Uterus (tissue), 3 donors: ENCODE measurements at regions not wholly inside any gene's neighbourhood (a gene's known extent, or its start where the extent isn't known, plus 50 kb on each side); places are given as distances from the start of the nearest gene placed in this dataset.

ENCODE experiments used
- DNase-seq, 2 donors: peaks; one replicate each; pipeline ENCODE4 v3.0.0-alpha.2; 2019 to 2020
- H3K27ac ChIP-seq, 2 donors: fragments of 200-600 bp; sonication (generic); 1 replicate in 1 of 2; 2 replicates in 1 of 2; pipeline ENCODE4 v1.5.1; 2016 to 2018
- H3K27me3 ChIP-seq, 2 donors: fragments of 200-600 bp; sonication (generic); one replicate each; pipeline ENCODE4 v1.5.1; 2018 to 2019; ENCODE audit warnings: control low read depth in 1 of 2
- H3K36me3 ChIP-seq, 2 donors: fragments of 200-600 bp; sonication (generic); one replicate each; pipeline ENCODE4 v1.5.1; 2019; ENCODE audit warnings: control low read depth in 1 of 2
- H3K4me1 ChIP-seq, 2 donors: fragments of 200-600 bp; sonication (generic); one replicate each; pipeline ENCODE4 v1.5.1; 2018 to 2019; ENCODE audit warnings: control low read depth in 1 of 2
- H3K4me3 ChIP-seq, 2 donors: fragments of 200-600 bp; sonication (generic); 1 replicate in 1 of 2; 2 replicates in 1 of 2; pipeline ENCODE4 v1.5.1; 2018 to 2019; ENCODE audit warnings: mild to moderate bottlenecking in 1 of 2
- H3K9me3 ChIP-seq, 2 donors: fragments of 200-600 bp; sonication (generic); one replicate each; pipeline ENCODE4 v1.5.1; 2019; ENCODE audit warnings: control low read depth in 1 of 2
- POLR2A ChIP-seq, 2 donors: fragments of 450-650 bp; IDR thresholded peaks; one replicate each; pipeline ENCODE4 v1.6.1; 2016; ENCODE audit warnings: antibody characterized with exemption in 2 of 2, mild to moderate bottlenecking in 1 of 2, moderate library complexity in 1 of 2
- intact Hi-C: fragments of 100-400 bp; cut with DNase I; formaldehyde crosslinking; loops from one replicate; pipeline ENCODE4 v1.15.1; 2023; ENCODE audit warnings: low total_unique reads
- TF ChIP-seq, protein P1 (sequence below), 4 experiments: fragments of 200-600 bp in 2 of 4; fragments of 450-650 bp in 2 of 4; sonication (generic) in 2 of 4; IDR thresholded peaks; one replicate each; pipeline ENCODE4 v1.5.1; 2016 to 2019; ENCODE audit warnings: antibody characterized with exemption in 4 of 4, mild to moderate bottlenecking in 2 of 4, moderate library complexity in 1 of 4
- donor health status: DM: yes; HTN: yes; CAD: no.

- H3K27me3 ChIP-seq = no peaks in the 10 kb centered on the region
- no peaks in the 10 kb centered on the region for H3K9me3 ChIP-seq
- no peaks in the 10 kb centered on the region for H3K4me1 ChIP-seq
- TF ChIP-seq, protein P1, sequence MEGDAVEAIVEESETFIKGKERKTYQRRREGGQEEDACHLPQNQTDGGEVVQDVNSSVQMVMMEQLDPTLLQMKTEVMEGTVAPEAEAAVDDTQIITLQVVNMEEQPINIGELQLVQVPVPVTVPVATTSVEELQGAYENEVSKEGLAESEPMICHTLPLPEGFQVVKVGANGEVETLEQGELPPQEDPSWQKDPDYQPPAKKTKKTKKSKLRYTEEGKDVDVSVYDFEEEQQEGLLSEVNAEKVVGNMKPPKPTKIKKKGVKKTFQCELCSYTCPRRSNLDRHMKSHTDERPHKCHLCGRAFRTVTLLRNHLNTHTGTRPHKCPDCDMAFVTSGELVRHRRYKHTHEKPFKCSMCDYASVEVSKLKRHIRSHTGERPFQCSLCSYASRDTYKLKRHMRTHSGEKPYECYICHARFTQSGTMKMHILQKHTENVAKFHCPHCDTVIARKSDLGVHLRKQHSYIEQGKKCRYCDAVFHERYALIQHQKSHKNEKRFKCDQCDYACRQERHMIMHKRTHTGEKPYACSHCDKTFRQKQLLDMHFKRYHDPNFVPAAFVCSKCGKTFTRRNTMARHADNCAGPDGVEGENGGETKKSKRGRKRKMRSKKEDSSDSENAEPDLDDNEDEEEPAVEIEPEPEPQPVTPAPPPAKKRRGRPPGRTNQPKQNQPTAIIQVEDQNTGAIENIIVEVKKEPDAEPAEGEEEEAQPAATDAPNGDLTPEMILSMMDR (IDR thresholded peaks at IDR 0.05) = no peak
- no peak for TF ChIP-seq POLR2A (IDR thresholded peaks at IDR 0.05)
- intact Hi-C loops = no loop called here
- H3K4me3 ChIP-seq = no peak overlapping the region
- no peaks in the 10 kb centered on the region for H3K36me3 ChIP-seq
- no peak overlapping the region for H3K27ac ChIP-seq
- no peak for DNase-seq
Observed at GRCh38 chr6:164154588-164154987, 740.1 kb downstream of the QKI start.

- H3K4me3 ChIP-seq = no peak overlapping the region
- H3K4me1 ChIP-seq = no peaks in the 10 kb centered on the region
- H3K36me3 ChIP-seq = no peaks in the 10 kb centered on the region
- H3K27me3 ChIP-seq = no peaks in the 10 kb centered on the region
- intact Hi-C loops = no loop called here
- no peaks in the 10 kb centered on the region for H3K9me3 ChIP-seq
- TF ChIP-seq, protein P1 (IDR thresholded peaks at IDR 0.05) = no peak
- no peak for TF ChIP-seq POLR2A (IDR thresholded peaks at IDR 0.05)
- no peak for DNase-seq
- no peak overlapping the region for H3K27ac ChIP-seq
Observed at GRCh38 chr6:164152611-164153010, 738.1 kb downstream of the QKI start.

- Histone ChIP-seq H3K9me3 (no peaks in the 10 kb centered on the region), H3K27ac (no peak overlapping the region), H3K4me3 (no peak overlapping the region), H3K4me1 (no peaks in the 10 kb centered on the region), H3K27me3 (no peaks in the 10 kb centered on the region), H3K36me3 (no peaks in the 10 kb centered on the region)
- DNase-seq = no peak
- TF ChIP-seq POLR2A (IDR thresholded peaks at IDR 0.05) = no peak
- intact Hi-C loops = no loop called here
Observed at GRCh38 chr6:164151161-164152120, 736.9 kb downstream of the QKI start.

DNA sequence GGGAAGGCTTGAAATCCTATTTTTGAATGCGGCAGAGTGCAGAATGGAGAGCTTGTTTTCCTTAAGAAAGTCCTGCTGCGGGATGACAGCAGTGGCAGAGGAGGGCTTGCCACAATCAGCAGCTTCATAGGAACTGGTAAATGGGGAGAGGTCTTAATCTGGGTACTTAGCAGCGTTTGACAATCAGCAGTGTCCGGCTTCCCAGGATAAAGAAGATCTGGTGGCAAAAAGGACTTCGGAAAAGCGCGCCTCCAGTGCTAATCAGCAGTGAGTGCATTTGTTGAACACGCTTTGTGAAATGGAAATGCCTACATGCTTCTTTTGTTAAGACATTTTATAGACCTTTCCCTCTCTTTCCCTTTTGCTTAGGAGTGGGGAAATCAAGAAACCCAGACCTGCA, 735.7 kb downstream of the QKI start:
- TF ChIP-seq POLR2A (IDR thresholded peaks at IDR 0.05) = no peak
- TF ChIP-seq, protein P1 (IDR thresholded peaks at IDR 0.05) = no peak
- Histone ChIP-seq H3K4me3 (no peak overlapping the region), H3K36me3 (no peaks in the 10 kb centered on the region), H3K4me1 (no peaks in the 10 kb centered on the region), H3K27me3 (no peaks in the 10 kb centered on the region), H3K9me3 (no peaks in the 10 kb centered on the region), H3K27ac (no peak overlapping the region)
- DNase-seq = no peak
- intact Hi-C loops = no loop called here

DNA sequence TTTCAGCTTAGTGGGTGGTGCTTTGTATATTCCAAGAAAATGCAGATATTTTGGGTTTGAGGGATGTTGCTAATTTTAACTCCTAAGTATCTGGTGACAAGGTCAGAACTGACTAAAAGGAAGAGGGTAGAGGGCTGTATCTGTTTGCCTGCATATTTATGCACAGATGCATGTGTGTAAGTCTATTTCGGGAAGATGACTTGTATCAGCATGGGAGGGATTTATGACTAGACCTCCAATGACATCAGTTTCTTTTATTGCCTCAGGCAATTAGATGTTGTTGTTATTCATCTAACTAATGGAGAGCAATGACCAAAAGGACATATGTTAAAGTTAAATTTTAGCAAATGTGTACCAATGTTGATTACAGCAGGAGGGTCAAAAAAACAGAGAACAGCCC, 734.3 kb downstream of the QKI start:
- Histone ChIP-seq H3K9me3 (no peaks in the 10 kb centered on the region), H3K4me1 (no peaks in the 10 kb centered on the region), H3K36me3 (no peaks in the 10 kb centered on the region), H3K4me3 (no peak overlapping the region), H3K27me3 (no peaks in the 10 kb centered on the region), H3K27ac (no peak overlapping the region)
- TF ChIP-seq POLR2A (IDR thresholded peaks at IDR 0.05) = no peak
- TF ChIP-seq, protein P1 (IDR thresholded peaks at IDR 0.05) = no peak
- intact Hi-C loops = no loop called here
- no peak for DNase-seq
